H54 (cell line): ENCODE measurements at regions not wholly inside any gene's neighbourhood (a gene's known extent, or its start where the extent isn't known, plus 50 kb on each side); places are given as distances from the start of the nearest gene placed in this dataset.

Source experiments
- DNase-seq: peaks from one replicate; pipeline ENCODE4 v3.0.0; 2011; ENCODE audit warnings: low spot score, mixed read lengths; ENCODE audit not compliant: insufficient read length
- FAIRE-seq: peaks from 3 replicates; lab custom pipeline; 2011; peaks lifted over from hg19 to GRCh38; lab: Jason Lieb, UNC
- POLR2A ChIP-seq: IDR thresholded peaks from 2 replicates; pipeline ENCODE4 v1.6.1; 2011; ENCODE audit warnings: low read depth, mild to moderate bottlenecking, low read length

- DNase-seq, result no peak
- peak; percentile 50 for FAIRE-seq
- TF ChIP-seq POLR2A, result no peak
These were observed 353.5 kb upstream of the IL12A start for GRCh38 chr3:159635047-159635641.

DNA sequence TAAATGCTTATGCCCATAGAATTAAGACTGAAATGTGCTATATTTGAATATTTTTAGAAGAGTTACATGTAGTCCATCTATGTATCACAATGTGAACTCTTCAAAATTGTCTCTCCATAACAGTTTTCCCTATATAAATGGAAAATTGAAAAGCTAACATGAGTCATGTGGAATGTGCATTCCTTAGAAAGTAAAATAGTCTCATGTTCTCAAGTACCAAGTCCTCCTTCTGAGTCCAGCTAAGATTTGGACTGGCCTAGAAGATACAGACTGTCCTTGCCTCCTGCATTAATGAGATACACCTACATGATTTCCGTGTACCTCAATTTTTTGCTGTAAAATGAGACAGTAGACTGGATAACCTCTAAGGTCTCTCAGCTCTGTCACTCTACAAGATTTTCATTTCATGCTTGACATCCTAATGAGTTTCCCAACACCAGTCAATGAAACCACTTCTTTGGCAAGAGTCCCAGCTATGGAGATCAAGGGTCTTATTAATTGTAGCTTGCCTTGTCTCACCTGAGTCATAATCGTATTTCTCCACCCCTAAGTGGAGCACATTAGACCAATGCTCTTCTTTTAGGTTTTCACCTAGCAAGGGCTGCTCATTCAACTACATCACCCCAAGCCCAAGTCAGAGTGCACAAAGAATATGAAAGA, 350.6 kb upstream of the IL12A start:
- no peak for DNase-seq
- FAIRE-seq, result peak; percentile 95
- no peak for TF ChIP-seq POLR2A

DNA sequence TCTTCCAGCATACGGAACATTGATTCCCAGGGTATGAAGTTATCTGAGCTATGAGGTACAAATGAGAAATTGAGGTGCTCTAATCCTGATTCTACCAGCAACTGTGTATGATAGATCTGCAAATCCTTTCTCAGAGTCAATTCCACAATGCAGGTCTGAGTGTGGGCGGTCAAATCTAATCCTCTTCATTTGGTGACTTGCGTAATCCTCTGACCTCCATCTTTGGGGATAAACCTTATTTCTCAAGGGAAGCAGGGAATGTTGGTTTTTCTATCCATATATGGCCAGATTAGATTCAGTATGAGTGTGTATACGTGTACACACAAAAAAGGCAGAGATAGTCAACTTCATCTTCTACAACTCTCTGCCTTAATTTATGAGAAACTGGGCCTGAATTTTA, 348.4 kb upstream of the IL12A start:
- no peak for FAIRE-seq
- no peak for DNase-seq
- no peak for TF ChIP-seq POLR2A

GRCh38 chr3:159643406-159643805, 345.2 kb upstream of the IL12A start:
- no peak for FAIRE-seq
- no peak for TF ChIP-seq POLR2A
- DNase-seq, result no peak

DNA sequence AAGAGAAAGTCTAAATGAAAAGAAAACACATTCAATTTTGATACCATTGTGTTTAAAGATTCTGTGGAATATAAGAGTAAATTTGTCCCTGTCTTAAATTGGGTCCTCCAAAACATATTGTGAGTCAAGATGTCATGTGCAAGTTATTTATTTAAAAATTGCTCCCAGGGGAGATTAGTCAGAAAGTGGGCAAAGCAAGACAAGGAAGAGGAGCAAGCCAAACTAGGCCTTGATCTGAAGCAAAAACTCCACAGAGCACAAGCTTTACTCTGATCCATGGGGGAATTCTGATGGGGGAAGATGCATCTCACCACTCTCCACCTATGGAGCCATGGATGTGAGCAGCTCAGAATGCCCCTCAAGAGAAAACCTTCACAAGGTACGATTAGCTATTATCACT, 342.8 kb upstream of the IL12A start:
- no peak for TF ChIP-seq POLR2A
- DNase-seq, result no peak
- FAIRE-seq, result peak; percentile 36

DNA sequence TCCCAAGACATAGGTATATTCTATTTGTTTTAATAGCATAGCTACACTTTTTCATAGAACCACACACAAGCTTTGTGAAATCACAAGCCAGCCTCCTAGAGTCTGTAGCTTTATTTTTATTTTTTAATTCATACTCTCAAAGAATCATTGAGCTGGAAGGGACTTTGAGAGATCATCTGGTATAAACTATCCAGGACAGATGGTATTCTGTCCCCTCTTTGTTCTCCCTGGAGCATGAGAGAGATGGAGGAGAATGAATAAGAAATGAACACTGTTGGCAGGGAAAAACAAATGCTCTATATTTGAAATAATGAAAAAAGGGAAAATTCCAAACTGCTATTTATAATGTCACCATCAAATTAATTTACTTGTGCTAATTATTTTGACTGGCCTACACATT, 338.7 kb upstream of the IL12A start:
- no peak for TF ChIP-seq POLR2A
- no peak for DNase-seq
- no peak for FAIRE-seq

GRCh38 chr3:159650726-159651125, 337.9 kb upstream of the IL12A start:
- peak; percentile 84 for FAIRE-seq
- TF ChIP-seq POLR2A, result no peak
- DNase-seq, result no peak

- FAIRE-seq (no peak), DNase-seq (no peak)
- TF ChIP-seq POLR2A, result no peak
These were observed 336.2 kb upstream of the IL12A start for GRCh38 chr3:159652452-159652851.

DNA sequence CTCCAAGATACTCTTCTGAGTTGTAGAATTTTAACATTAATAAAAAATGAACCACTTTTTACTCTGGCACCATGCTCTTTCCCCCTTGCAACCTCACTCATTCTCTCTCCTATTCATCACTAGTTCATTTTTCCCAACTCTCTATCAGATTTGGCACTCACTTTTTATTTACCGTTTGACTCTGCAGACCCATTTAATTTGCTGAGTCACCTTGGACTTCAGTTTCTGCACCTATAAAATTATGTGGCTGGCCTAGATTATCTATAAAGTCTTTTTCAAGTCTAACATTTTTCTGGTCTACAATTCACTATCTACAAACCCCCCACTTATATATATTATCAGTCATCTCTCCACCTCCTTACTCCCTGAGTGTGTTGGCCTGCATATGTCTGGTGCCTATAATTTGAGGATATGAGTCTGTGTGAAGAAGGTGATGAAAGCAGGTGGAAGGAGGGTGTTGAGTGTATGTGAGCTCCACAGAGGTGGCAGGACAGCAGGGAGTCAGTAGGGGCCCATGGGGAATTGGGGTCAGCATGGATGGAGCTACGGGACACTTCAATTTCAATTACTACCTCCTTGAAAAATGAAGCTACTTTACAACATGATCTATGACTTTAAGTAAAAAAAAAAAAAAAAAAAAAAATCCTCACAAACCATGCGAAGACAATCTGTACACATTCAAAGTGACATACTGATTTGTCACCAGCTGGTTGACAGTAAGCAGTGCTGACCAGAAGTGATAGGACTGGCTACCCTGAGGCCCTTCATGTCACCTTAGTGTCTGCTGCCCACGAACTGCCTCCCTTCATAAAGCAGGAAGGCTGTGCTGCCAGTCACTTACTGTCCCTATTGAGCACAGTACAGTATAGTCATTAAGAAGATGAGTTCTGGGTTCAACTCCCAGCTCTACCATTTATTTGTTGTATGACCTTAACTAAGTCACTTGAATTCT, 334.2 kb upstream of the IL12A start:
- DNase-seq, result no peak
- FAIRE-seq, result no peak
- TF ChIP-seq POLR2A, result no peak

DNA sequence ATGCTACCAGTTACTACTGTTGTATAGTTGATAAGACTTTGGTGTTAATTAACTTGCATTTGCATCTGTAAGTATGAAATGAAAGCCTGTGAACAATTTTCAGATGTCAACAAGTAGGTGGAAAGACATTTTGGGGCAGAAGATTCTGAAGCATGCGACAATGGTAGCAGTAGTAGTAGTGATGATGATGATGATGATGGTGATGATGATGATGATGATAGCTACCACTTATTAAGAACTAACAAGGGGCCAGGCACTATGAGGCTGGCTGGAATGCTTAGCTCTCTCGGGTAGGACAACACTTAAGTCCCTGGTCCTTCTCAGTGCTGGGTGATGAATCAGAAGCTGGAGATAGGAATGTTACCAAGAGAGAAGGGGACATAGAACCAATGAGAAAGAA, 333.4 kb upstream of the IL12A start:
- DNase-seq (no peak), FAIRE-seq (no peak)
- no peak for TF ChIP-seq POLR2A

- FAIRE-seq, result no peak
- DNase-seq, result no peak
- no peak for TF ChIP-seq POLR2A
These were observed 331.5 kb upstream of the IL12A start for GRCh38 chr3:159657176-159657575.

DNA sequence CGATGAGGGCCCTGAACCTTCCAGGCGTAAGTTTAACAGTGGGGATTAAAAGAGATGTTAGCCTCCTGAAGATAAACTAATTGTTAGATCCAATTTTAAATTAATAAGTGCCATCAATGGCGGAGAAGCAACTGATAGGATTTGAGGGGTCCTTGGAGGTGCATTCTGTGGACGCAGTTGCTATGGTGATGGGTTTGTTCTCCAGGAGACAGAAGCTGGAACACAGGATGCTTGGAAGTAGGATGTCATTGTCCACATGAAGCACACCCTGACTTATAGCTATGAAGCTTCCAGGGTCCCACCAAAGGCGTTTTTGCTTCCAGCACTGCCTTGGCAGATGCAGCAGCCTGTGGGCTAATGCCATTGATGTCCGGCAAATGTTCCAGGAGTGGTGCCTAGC, 331.0 kb upstream of the IL12A start:
- TF ChIP-seq POLR2A, result no peak
- FAIRE-seq, result no peak

DNA sequence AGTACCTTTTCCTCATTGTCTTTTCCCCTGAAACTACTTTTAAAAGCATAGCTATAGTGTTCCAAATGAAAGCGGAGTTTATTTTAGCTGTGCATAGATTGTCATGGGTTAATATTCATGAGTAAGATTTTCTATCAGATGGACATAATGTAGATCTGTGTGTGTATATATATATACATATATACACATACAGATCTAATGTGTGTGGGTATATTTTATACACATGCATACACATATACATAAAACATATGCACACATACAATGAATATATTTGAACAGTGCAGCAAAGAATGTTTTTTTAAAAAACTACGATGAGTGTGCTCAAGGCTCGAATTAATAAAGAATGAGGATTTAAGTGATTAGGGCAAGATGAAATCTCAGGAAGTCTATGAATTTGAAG, 328.3 kb upstream of the IL12A start:
- TF ChIP-seq POLR2A, result no peak
- FAIRE-seq (no peak), DNase-seq (no peak)

More for the DNA sequence above, 331.0 kb upstream of the IL12A start:
- DNase-seq, result no peak

DNA sequence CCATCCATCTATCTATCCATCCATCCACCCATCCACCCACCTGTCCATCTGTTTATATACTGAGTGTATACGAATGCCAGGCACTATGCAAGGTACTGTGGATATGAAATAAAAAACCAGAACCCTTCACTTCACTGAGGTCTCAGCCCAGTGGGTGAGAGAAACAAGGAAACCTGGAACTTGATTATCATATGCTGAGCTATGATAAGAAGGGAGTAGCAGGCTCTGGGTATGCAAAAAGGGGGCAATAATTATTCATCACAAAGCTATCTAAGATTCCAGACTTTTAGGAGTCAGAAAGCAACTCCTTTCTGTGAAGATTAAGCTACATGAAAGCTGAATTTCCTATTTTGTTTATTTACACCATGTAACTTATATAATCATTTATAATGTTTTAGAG, 327.7 kb upstream of the IL12A start:
- FAIRE-seq (no peak), DNase-seq (no peak)
- no peak for TF ChIP-seq POLR2A
